ENCODE measurements at regions not wholly inside any gene's neighbourhood (a gene's known extent, or its start where the extent isn't known, plus 50 kb on each side); places are given as distances from the start of the nearest gene placed in this dataset.

DNA sequence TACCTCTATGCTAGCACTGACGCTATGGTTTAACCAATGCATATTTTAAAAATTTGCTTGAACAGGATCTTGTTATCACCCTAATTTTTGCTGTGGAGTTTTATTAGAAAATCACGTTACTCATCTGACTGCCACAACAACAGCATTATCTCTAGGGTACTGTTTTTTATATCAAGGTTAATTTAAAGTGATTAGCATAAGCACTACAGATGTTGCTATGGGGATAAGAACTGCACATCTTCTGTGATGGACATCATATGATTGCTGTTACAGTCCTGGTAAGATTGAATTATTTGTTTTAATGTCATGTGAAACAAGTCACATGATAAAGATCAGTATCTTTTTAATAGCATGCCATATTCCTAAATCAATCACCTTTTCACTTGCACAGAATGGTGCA, 492.2 kb upstream of the ROBO2 start:
- Histone ChIP-seq H3K36me3 (ENCODE audit: control insufficient read depth in 2 of 2, insufficient read depth in 2 of 2, low read length in 1 of 2) (no peaks in the 10 kb centered on the region), H3K4me2 (ENCODE audit: control insufficient read depth, insufficient read depth) (no peak overlapping the region), H3K9me3 (replicated peaks; ENCODE audit: control insufficient read depth, insufficient read depth, low read length) (no peaks in the 10 kb centered on the region), H3K27ac (ENCODE audit: control insufficient read depth, insufficient read depth) (no peak overlapping the region), H3K4me3 (no peak overlapping the region), H3K27me3 (replicated peaks in 1 of 2; ENCODE audit: control insufficient read depth in 2 of 2, insufficient read depth in 2 of 2, low read length in 1 of 2) (no peaks in the 10 kb centered on the region), H4K20me1 (ENCODE audit: control insufficient read depth, insufficient read depth) (no peaks in the 10 kb centered on the region), H2AFZ (ENCODE audit: control insufficient read depth, low read depth, low read length) (no peak overlapping the region), H3K79me2 (ENCODE audit: control insufficient read depth, insufficient read depth, low read length) (no peaks in the 10 kb centered on the region), H3K9ac (ENCODE audit: control insufficient read depth, insufficient read depth, low read length) (no peak overlapping the region), H3K4me1 (ENCODE audit: control insufficient read depth, insufficient read depth, low read length) (no peaks in the 10 kb centered on the region)
- in situ Hi-C loops (cut with MboI) (no loop called here), intact Hi-C loops (cut with micrococcal nuclease; ENCODE audit: unreplicated experiment) (no loop called here)
- WGBS (ENCODE audit: insufficient coverage, insufficient replicate concordance, low lambda C conversion rate, missing lambda C conversion rate) = 50% methylated on average over 2 of the region's 2 CpGs
- ChIA-PET RAD21 (ENCODE audit: unreplicated experiment) (no interaction called here), SMC1A (ENCODE audit: uncharacterized antibody, unreplicated experiment) (no interaction called here), POLR2A (no interaction called here), CTCF (interaction anchor here (1.3 kb wide), 1 partner anchor 22 kb away, joined by 4 read pairs; no protein-coding TSS in a partner anchor)
- BruUV-seq (replicated peaks) = no TSS peak
- no peak for ATAC-seq
- no peak for FAIRE-seq
- no peak for DNase-seq (ENCODE audit: low read depth, low spot score)
- TF ChIP-seq KAT2A (conservative IDR thresholded peaks at IDR 0.05; ENCODE audit: control insufficient read depth, low read depth, low read length) (no peak), ZNF592 (IDR thresholded peaks at IDR 0.05) (no peak), SMC3 (IDR thresholded peaks at IDR 0.05; ENCODE audit: borderline replicate concordance, low read length) (no peak), RELB (IDR thresholded peaks at IDR 0.05; ENCODE audit: low read depth) (no peak), CHD2 (IDR thresholded peaks at IDR 0.05; ENCODE audit: borderline replicate concordance, low read depth, low read length) (no peak), RELA (IDR thresholded peaks at IDR 0.05; ENCODE audit: borderline replicate concordance, partially characterized antibody) (no peak), NR2F1 (conservative IDR thresholded peaks at IDR 0.05) (no peak), ZBTB40 (IDR thresholded peaks at IDR 0.05; ENCODE audit: borderline replicate concordance) (no peak)
- TF ChIP-seq, protein P1, sequence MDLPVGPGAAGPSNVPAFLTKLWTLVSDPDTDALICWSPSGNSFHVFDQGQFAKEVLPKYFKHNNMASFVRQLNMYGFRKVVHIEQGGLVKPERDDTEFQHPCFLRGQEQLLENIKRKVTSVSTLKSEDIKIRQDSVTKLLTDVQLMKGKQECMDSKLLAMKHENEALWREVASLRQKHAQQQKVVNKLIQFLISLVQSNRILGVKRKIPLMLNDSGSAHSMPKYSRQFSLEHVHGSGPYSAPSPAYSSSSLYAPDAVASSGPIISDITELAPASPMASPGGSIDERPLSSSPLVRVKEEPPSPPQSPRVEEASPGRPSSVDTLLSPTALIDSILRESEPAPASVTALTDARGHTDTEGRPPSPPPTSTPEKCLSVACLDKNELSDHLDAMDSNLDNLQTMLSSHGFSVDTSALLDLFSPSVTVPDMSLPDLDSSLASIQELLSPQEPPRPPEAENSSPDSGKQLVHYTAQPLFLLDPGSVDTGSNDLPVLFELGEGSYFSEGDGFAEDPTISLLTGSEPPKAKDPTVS (IDR thresholded peaks at IDR 0.05; ENCODE audit: low read depth, low read length) = no peak
- TF ChIP-seq, protein P2, sequence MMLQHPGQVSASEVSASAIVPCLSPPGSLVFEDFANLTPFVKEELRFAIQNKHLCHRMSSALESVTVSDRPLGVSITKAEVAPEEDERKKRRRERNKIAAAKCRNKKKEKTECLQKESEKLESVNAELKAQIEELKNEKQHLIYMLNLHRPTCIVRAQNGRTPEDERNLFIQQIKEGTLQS (IDR thresholded peaks at IDR 0.05; ENCODE audit: borderline replicate concordance, extremely low read depth, low read depth, low read length) = no peak
